ENCODE measurements at regions not wholly inside any gene's neighbourhood (a gene's known extent, or its start where the extent isn't known, plus 50 kb on each side); places are given as distances from the start of the nearest gene placed in this dataset.
A peak's percentile ranks its signal among the peaks of the same experiment; 100 is the strongest.

DNA sequence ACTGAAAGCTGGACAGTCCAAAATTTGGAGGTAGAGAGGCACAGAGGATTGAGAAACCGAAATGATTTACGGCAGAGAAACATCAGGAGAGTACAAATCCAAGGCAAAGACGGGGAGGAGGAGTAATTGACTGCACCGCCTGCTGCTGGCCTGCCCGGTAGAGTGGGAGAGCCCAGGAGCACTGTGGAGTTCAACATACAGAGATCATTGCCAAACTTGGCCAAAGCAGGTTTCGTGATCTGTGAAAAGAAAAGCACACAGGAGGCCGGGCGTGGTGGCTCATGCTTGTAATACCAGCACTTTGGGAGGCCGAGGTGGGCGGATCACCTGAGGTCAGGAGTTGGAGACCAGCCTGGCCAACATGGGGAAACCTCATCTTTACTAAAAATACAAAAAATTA is 306.0 kb upstream of the PFKP start:
- DNase-seq = no peak
- Histone ChIP-seq H3K4me3 (ENCODE audit: low read length in 2 of 2) (no peak overlapping the region), H3K27ac (ENCODE audit: low read depth, low read length) (no peak overlapping the region), H3K36me3 (ENCODE audit: insufficient read depth, low read length) (no peaks in the 10 kb centered on the region), H3K27me3 (ENCODE audit: insufficient read depth, low read length) (no peaks in the 10 kb centered on the region), H3K4me1 (ENCODE audit: insufficient read depth, low read length) (no peaks in the 10 kb centered on the region), H3K9me3 (ENCODE audit: control insufficient read depth in 1 of 2, low read length in 2 of 2) (no peaks in the 10 kb centered on the region)
- H3K27ac Mint-ChIP-seq = no peak overlapping the region
- ChIA-PET CTCF (ENCODE audit: partially characterized antibody) (no interaction called here), POLR2A (ENCODE audit: partially characterized antibody) (no interaction called here)
- H3K4me3 Mint-ChIP-seq = no peak overlapping the region
- H3K9me3 Mint-ChIP-seq = peaks cover 0 to 13% (median 0%) of the 10 kb centered on the region in 8 donors
- peaks cover 8 to 10% of the 10 kb centered on the region in 2 donors for H3K27me3 Mint-ChIP-seq
- intact Hi-C loops (cut with micrococcal nuclease) = no loop called here
- H3K4me1 Mint-ChIP-seq = peaks cover 0 to 4% (median under 1%) of the 10 kb centered on the region in 4 donors
- no peaks in the 10 kb centered on the region for H3K36me3 Mint-ChIP-seq

DNA sequence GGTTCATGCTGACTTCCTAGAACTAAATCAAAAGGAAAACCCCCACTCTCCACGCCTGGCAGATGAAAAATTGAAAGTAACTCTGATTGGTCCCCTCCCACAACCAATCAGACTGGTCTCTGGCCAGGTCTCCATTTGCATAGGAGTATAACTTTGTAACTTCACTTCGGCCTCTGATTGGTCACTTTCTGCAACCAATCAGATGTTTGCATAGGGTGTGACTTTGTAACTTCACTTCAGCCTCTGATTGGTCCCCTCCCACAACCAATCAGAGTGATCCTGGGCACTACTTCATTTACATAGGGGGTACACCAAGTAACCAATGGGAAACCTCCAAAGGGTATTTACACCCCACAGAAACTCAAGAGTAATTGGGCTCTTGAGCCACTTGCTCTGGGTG is 306.6 kb upstream of the PFKP start:
- no peak for DNase-seq
- Histone ChIP-seq H3K9me3 (ENCODE audit: control insufficient read depth in 1 of 2, low read length in 2 of 2) (no peaks in the 10 kb centered on the region), H3K36me3 (ENCODE audit: insufficient read depth, low read length) (no peaks in the 10 kb centered on the region), H3K4me1 (ENCODE audit: insufficient read depth, low read length) (no peaks in the 10 kb centered on the region), H3K4me3 (ENCODE audit: low read length in 2 of 2) (no peak overlapping the region), H3K27me3 (ENCODE audit: insufficient read depth, low read length) (no peaks in the 10 kb centered on the region), H3K27ac (ENCODE audit: low read depth, low read length) (no peak overlapping the region)
- intact Hi-C loops (cut with micrococcal nuclease) = no loop called here
- Mint-ChIP-seq H3K27me3 (peaks cover 3 to 10% of the 10 kb centered on the region in 2 donors), H3K4me1 (peaks cover 0 to 4% (median under 1%) of the 10 kb centered on the region in 4 donors), H3K36me3 (no peaks in the 10 kb centered on the region), H3K27ac (no peak overlapping the region), H3K9me3 (peaks cover 0 to 13% (median 0%) of the 10 kb centered on the region in 8 donors), H3K4me3 (no peak overlapping the region)
- POLR2A ChIA-PET (ENCODE audit: partially characterized antibody) = no interaction called here
- CTCF ChIA-PET (ENCODE audit: partially characterized antibody) = no interaction called here

- H3K27ac ChIP-seq (ENCODE audit: low read depth, low read length) = no peak overlapping the region
- H3K4me3 ChIP-seq (ENCODE audit: low read length in 2 of 2) = no peak overlapping the region
- Mint-ChIP-seq H3K36me3 (no peaks in the 10 kb centered on the region), H3K27me3 (peaks cover 2 to 10% of the 10 kb centered on the region in 2 donors), H3K27ac (no peak overlapping the region), H3K9me3 (peaks cover 0 to 13% (median 0%) of the 10 kb centered on the region in 8 donors), H3K4me1 (peaks cover 0 to 4% (median under 1%) of the 10 kb centered on the region in 4 donors), H3K4me3 (no peak overlapping the region)
- H3K9me3 ChIP-seq (ENCODE audit: control insufficient read depth in 1 of 2, low read length in 2 of 2) = no peaks in the 10 kb centered on the region
- no peaks in the 10 kb centered on the region for H3K4me1 ChIP-seq (ENCODE audit: insufficient read depth, low read length)
- H3K27me3 ChIP-seq (ENCODE audit: insufficient read depth, low read length) = no peaks in the 10 kb centered on the region
- no peak for DNase-seq
- H3K36me3 ChIP-seq (ENCODE audit: insufficient read depth, low read length) = no peaks in the 10 kb centered on the region
- intact Hi-C loops (cut with micrococcal nuclease) = no loop called here
- ChIA-PET POLR2A (ENCODE audit: partially characterized antibody) (no interaction called here), CTCF (ENCODE audit: partially characterized antibody) (no interaction called here)
These were observed 308.1 kb upstream of the PFKP start for GRCh38 chr10:2759233-2759632.

DNA sequence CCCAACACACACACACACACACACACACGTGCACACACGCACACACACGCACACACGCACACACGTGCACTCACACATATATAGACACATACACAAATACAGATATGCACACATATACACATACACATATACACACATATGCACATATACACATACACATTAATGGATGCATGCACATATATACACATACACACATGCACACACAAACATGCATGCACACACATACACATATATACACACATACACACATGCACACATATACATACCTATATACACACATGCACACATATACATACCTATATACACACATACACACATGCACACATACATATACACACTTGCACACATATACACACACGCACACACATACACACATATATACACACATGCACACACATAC is 312.4 kb upstream of the PFKP start:
- no peaks in the 10 kb centered on the region for H3K27me3 ChIP-seq (ENCODE audit: insufficient read depth, low read length)

DNA sequence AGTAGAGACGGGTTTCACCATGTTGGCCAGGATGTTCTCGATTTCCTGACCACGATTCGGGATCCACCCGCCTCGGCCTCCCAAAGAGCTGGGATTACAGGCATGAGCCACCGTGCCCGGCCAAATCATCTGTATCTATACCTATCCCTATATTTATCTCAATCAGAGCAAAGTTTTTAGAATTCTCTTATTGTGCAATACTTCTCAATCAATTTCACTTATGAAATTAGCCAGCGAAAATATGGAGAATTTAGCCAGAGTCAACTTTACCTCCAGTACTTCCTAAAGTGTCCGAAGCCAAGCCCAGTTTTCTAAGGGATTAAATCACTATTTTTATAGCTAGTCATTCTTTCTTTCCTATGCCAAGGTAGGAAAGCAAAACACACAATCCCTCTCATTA is 319.1 kb upstream of the PFKP start:
- CTCF ChIA-PET (ENCODE audit: partially characterized antibody) = no interaction called here

More for the DNA sequence above, 312.4 kb upstream of the PFKP start:
- no peak overlapping the region for H3K4me3 Mint-ChIP-seq
- H3K27ac Mint-ChIP-seq = no peak overlapping the region
- Histone ChIP-seq H3K4me1 (ENCODE audit: insufficient read depth, low read length) (no peaks in the 10 kb centered on the region), H3K9me3 (ENCODE audit: control insufficient read depth in 1 of 2, low read length in 2 of 2) (no peaks in the 10 kb centered on the region), H3K36me3 (ENCODE audit: insufficient read depth, low read length) (no peaks in the 10 kb centered on the region), H3K27ac (ENCODE audit: low read depth, low read length) (no peak overlapping the region), H3K4me3 (ENCODE audit: low read length in 2 of 2) (no peak overlapping the region)
- H3K27me3 Mint-ChIP-seq = peaks cover 0 to 4% of the 10 kb centered on the region in 2 donors
- no peaks in the 10 kb centered on the region for H3K4me1 Mint-ChIP-seq
- intact Hi-C loops (cut with micrococcal nuclease) = no loop called here
- peaks cover 0 to 2% (median 0%) of the 10 kb centered on the region in 8 donors for H3K9me3 Mint-ChIP-seq
- ChIA-PET POLR2A (ENCODE audit: partially characterized antibody) (no interaction called here), CTCF (ENCODE audit: partially characterized antibody) (no interaction called here)
- H3K36me3 Mint-ChIP-seq = no peaks in the 10 kb centered on the region
- DNase-seq = no peak

DNA sequence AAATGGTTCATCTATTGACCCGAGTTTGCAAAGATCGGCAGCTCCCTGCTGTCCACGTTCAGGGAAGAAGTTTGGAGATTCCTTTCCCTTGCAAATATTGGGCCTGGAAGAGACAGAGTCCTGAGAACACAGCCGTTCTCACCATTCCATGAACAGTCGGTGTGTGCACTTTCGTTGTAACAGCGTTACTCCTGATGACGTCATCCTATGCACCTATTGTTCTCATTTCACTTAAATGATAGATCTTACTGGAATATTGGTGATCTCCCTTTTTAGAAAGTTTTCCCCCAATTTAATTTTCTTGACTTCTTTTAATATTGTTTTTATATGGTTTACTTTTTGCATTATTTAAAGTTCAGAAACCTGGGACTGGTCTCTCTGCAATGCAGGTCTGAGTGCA is 320.7 kb upstream of the PFKP start:
- no peak for DNase-seq
- intact Hi-C loops (cut with micrococcal nuclease) = no loop called here
- Mint-ChIP-seq H3K4me3 (no peak overlapping the region), H3K36me3 (no peaks in the 10 kb centered on the region), H3K27me3 (peaks cover 5 to 7% of the 10 kb centered on the region in 2 donors), H3K4me1 (peaks cover 0 to 5% (median 0%) of the 10 kb centered on the region in 4 donors), H3K27ac (no peak overlapping the region), H3K9me3 (no peaks in the 10 kb centered on the region)
- no peaks in the 10 kb centered on the region for H3K27me3 ChIP-seq (ENCODE audit: insufficient read depth, low read length)
- H3K4me3 ChIP-seq (ENCODE audit: low read length in 2 of 2) = no peak overlapping the region
- ChIA-PET POLR2A (ENCODE audit: partially characterized antibody) (no interaction called here), CTCF (ENCODE audit: partially characterized antibody) (no interaction called here)
- no peaks in the 10 kb centered on the region for H3K4me1 ChIP-seq (ENCODE audit: insufficient read depth, low read length)
- no peaks in the 10 kb centered on the region for H3K9me3 ChIP-seq (ENCODE audit: control insufficient read depth in 1 of 2, low read length in 2 of 2)
- H3K27ac ChIP-seq (ENCODE audit: low read depth, low read length) = no peak overlapping the region
- H3K36me3 ChIP-seq (ENCODE audit: insufficient read depth, low read length) = no peaks in the 10 kb centered on the region

More for the DNA sequence above, 319.1 kb upstream of the PFKP start:
- H3K9me3 ChIP-seq (ENCODE audit: control insufficient read depth in 1 of 2, low read length in 2 of 2) = no peaks in the 10 kb centered on the region
- no peaks in the 10 kb centered on the region for H3K36me3 ChIP-seq (ENCODE audit: insufficient read depth, low read length)
- H3K4me1 ChIP-seq (ENCODE audit: insufficient read depth, low read length) = no peaks in the 10 kb centered on the region
- no peaks in the 10 kb centered on the region for H3K27me3 ChIP-seq (ENCODE audit: insufficient read depth, low read length)
- POLR2A ChIA-PET (ENCODE audit: partially characterized antibody) = no interaction called here
- H3K4me3 ChIP-seq (ENCODE audit: low read length in 2 of 2) = no peak overlapping the region
- peaks cover 0 to 5% (median 0%) of the 10 kb centered on the region in 4 donors for H3K4me1 Mint-ChIP-seq
- H3K27me3 Mint-ChIP-seq = peaks cover 4 to 7% of the 10 kb centered on the region in 2 donors
- peak overlapping the region in 1 of 7 donors; percentile 75 for H3K27ac Mint-ChIP-seq
- no peak overlapping the region for H3K27ac ChIP-seq (ENCODE audit: low read depth, low read length)
- no peak for DNase-seq
- H3K4me3 Mint-ChIP-seq = no peak overlapping the region
- intact Hi-C loops (cut with micrococcal nuclease) = no loop called here
- H3K9me3 Mint-ChIP-seq = peaks cover 0 to 2% (median 0%) of the 10 kb centered on the region in 8 donors
- H3K36me3 Mint-ChIP-seq = no peaks in the 10 kb centered on the region

- peaks cover 0 to 5% (median 0%) of the 10 kb centered on the region in 4 donors for H3K4me1 Mint-ChIP-seq
- no peaks in the 10 kb centered on the region for H3K4me1 ChIP-seq (ENCODE audit: insufficient read depth, low read length)
- DNase-seq = no peak
- no peak overlapping the region for H3K27ac Mint-ChIP-seq
- H3K9me3 Mint-ChIP-seq = no peaks in the 10 kb centered on the region
- H3K36me3 Mint-ChIP-seq = no peaks in the 10 kb centered on the region
- no peaks in the 10 kb centered on the region for H3K36me3 ChIP-seq (ENCODE audit: insufficient read depth, low read length)
- H3K4me3 ChIP-seq (ENCODE audit: low read length in 2 of 2) = no peak overlapping the region
- no peak overlapping the region for H3K27ac ChIP-seq (ENCODE audit: low read depth, low read length)
- ChIA-PET POLR2A (ENCODE audit: partially characterized antibody) (no interaction called here), CTCF (ENCODE audit: partially characterized antibody) (no interaction called here)
- H3K27me3 ChIP-seq (ENCODE audit: insufficient read depth, low read length) = no peaks in the 10 kb centered on the region
- intact Hi-C loops (cut with micrococcal nuclease) = no loop called here
- peaks cover 5 to 10% of the 10 kb centered on the region in 2 donors for H3K27me3 Mint-ChIP-seq
- no peak overlapping the region for H3K4me3 Mint-ChIP-seq
- H3K9me3 ChIP-seq (ENCODE audit: control insufficient read depth in 1 of 2, low read length in 2 of 2) = no peaks in the 10 kb centered on the region
These were observed 321.7 kb upstream of the PFKP start for GRCh38 chr10:2745666-2746065.
